ENCODE measurements at regions not wholly inside any gene's neighbourhood (a gene's known extent, or its start where the extent isn't known, plus 50 kb on each side); places are given as distances from the start of the nearest gene placed in this dataset.

DNA sequence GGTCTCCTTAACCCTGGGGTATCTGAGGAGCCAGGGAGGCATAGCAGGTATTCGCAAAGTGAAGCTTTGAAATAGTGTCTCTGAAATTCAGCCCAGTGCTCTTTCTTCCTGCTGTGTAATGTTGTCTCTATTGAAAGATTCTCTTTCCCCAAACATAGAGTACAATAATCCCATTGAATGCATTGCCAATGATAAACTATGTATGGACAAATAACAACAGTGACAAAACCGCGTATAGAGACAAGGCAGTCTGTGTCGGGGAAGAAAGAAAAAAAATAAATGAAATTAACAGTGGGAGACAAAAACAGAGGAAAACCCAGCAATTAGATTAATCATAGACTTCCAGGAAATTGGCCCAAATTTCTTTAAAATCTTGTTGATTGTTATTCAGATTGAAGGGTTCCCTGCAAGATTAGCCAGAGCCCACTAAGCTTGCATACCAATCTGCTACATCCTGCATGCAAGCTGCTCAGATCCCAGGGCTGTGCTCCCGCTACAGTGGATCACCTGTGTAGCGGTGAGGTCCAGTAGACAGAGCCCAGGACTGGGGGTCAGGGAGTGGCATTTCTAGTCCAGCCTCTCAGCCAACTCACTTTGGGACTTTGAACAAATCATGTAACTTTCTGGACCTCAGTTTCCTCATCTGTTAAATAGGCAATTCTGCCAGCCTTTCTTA, 492.8 kb downstream of the INSC start:
- no peak overlapping the region for H3K9ac ChIP-seq (ENCODE audit: insufficient read depth, low read depth, low read length)
- no peaks in the 10 kb centered on the region for H3K27me3 ChIP-seq (ENCODE audit: control insufficient read depth in 1 of 2, insufficient read depth in 2 of 2, low read length in 2 of 2)
- intact Hi-C loops (cut with micrococcal nuclease; ENCODE audit: unreplicated experiment) (no loop called here), in situ Hi-C loops (cut with HindIII; ENCODE audit: extremely low pct_ligation_motif_present, low pct_unique_long_range_greater_than_20kb) (no loop called here)
- H2AFZ ChIP-seq (ENCODE audit: low read length) = no peak overlapping the region
- ATAC-seq (no peak), FAIRE-seq (no peak), DNase-seq (ENCODE audit: low spot score) (no peak)
- H3K36me3 ChIP-seq (replicated peaks in 1 of 2; ENCODE audit: control insufficient read depth in 1 of 2, insufficient read depth in 2 of 2, low read length in 2 of 2) = no peaks in the 10 kb centered on the region
- no peaks in the 10 kb centered on the region for H4K20me1 ChIP-seq (ENCODE audit: insufficient read depth, low read length)
- no peaks in the 10 kb centered on the region for H3K4me1 ChIP-seq (ENCODE audit: insufficient read depth, low read length)
- no peaks in the 10 kb centered on the region for H3K79me2 ChIP-seq (ENCODE audit: insufficient read depth, low read length)
- no peak overlapping the region for H3K27ac ChIP-seq (ENCODE audit: extremely low read length, insufficient read depth, low read length)
- CTCF ChIA-PET (ENCODE audit: low intra/inter-chr PET ratio, low total read pairs) = no interaction called here
- no peak overlapping the region for H3K4me2 ChIP-seq (ENCODE audit: low read depth, low read length)
- no TSS peak for BruUV-seq (replicated peaks)
- no peaks in the 10 kb centered on the region for H3K9me3 ChIP-seq (ENCODE audit: low read length)
- 21% methylated on average over 4 of the region's 6 CpGs for WGBS (ENCODE audit: low lambda C conversion rate)
- POLR2A ChIA-PET = no interaction called here
- no peak overlapping the region for H3K4me3 ChIP-seq (replicated peaks in 1 of 3; ENCODE audit: insufficient read depth in 1 of 3, low read depth in 2 of 3, low read length in 3 of 3)
- no peak for TF ChIP-seq TBL1XR1 (IDR thresholded peaks at IDR 0.05; ENCODE audit: borderline replicate concordance, low read length, partially characterized antibody)
- TF ChIP-seq, protein P1, sequence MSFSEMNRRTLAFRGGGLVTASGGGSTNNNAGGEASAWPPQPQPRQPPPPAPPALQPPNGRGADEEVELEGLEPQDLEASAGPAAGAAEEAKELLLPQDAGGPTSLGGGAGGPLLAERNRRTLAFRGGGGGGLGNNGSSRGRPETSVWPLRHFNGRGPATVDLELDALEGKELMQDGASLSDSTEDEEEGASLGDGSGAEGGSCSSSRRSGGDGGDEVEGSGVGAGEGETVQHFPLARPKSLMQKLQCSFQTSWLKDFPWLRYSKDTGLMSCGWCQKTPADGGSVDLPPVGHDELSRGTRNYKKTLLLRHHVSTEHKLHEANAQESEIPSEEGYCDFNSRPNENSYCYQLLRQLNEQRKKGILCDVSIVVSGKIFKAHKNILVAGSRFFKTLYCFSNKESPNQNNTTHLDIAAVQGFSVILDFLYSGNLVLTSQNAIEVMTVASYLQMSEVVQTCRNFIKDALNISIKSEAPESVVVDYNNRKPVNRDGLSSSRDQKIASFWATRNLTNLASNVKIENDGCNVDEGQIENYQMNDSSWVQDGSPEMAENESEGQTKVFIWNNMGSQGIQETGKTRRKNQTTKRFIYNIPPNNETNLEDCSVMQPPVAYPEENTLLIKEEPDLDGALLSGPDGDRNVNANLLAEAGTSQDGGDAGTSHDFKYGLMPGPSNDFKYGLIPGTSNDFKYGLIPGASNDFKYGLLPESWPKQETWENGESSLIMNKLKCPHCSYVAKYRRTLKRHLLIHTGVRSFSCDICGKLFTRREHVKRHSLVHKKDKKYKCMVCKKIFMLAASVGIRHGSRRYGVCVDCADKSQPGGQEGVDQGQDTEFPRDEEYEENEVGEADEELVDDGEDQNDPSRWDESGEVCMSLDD (CRISPR knock-in tag; IDR thresholded peaks at IDR 0.05; ENCODE audit: borderline replicate concordance) = no peak
- TF ChIP-seq CBFB (CRISPR knock-in tag; IDR thresholded peaks at IDR 0.05) = no peak
- TF ChIP-seq KLF15 (CRISPR knock-in tag; IDR thresholded peaks at IDR 0.05; ENCODE audit: borderline replicate concordance) = no peak
- TF ChIP-seq ZBTB49 (CRISPR knock-in tag; IDR thresholded peaks at IDR 0.05; ENCODE audit: borderline replicate concordance) = no peak
- no peak for TF ChIP-seq ZBTB2 (CRISPR knock-in tag; IDR thresholded peaks at IDR 0.05; ENCODE audit: low read depth)
- TF ChIP-seq NONO (IDR thresholded peaks at IDR 0.05) = no peak
- TF ChIP-seq NONO (CRISPR knock-in tag; conservative IDR thresholded peaks at IDR 0.05) = no peak
- TF ChIP-seq EHMT2 (IDR thresholded peaks at IDR 0.05; ENCODE audit: borderline replicate concordance, low read depth, low read length) = no peak
- no peak for TF ChIP-seq PRDM15 (CRISPR knock-in tag; IDR thresholded peaks at IDR 0.05)
- no peak for TF ChIP-seq CSRNP1 (CRISPR knock-in tag; IDR thresholded peaks at IDR 0.05)
- TF ChIP-seq ZNF501 (CRISPR knock-in tag; IDR thresholded peaks at IDR 0.05) = no peak
